Osteocyte (in vitro differentiated cells): ENCODE measurements at regions not wholly inside any gene's neighbourhood (a gene's known extent, or its start where the extent isn't known, plus 50 kb on each side); places are given as distances from the start of the nearest gene placed in this dataset.

Experiments
- DNase-seq: peaks from one replicate; pipeline ENCODE4 v3.0.0; 2021; ENCODE audit warnings: mixed read lengths; ENCODE audit not compliant: unreplicated experiment; ENCODE audit errors: extremely low spot score
- H3K27ac Mint-ChIP-seq: one replicate; pipeline ENCODE4 v1.8.0; 2021; ENCODE audit warnings: mild to moderate bottlenecking, mixed read lengths; ENCODE audit not compliant: unreplicated experiment
- H3K27me3 Mint-ChIP-seq: one replicate; pipeline ENCODE4 v1.8.0; 2021; ENCODE audit warnings: mixed read lengths; ENCODE audit not compliant: unreplicated experiment
- H3K36me3 Mint-ChIP-seq: one replicate; pipeline ENCODE4 v1.8.0; 2021; ENCODE audit warnings: mixed read lengths; ENCODE audit not compliant: unreplicated experiment
- H3K4me1 Mint-ChIP-seq: one replicate; pipeline ENCODE4 v1.8.0; 2021; ENCODE audit warnings: mixed read lengths; ENCODE audit not compliant: unreplicated experiment
- H3K4me3 Mint-ChIP-seq: one replicate; pipeline ENCODE4 v1.8.0; 2021; ENCODE audit warnings: mild to moderate bottlenecking, moderate library complexity, mixed read lengths; ENCODE audit not compliant: unreplicated experiment
- H3K9me3 Mint-ChIP-seq: one replicate; pipeline ENCODE4 v1.8.0; 2021; ENCODE audit warnings: mixed read lengths; ENCODE audit not compliant: unreplicated experiment
- CTCF ChIP-seq: fragments of 200-600 bp; sonication (generic); IDR thresholded peaks from 2 replicates; pipeline ENCODE4 v1.5.0; 2021; ENCODE audit warnings: antibody characterized with exemption, mild to moderate bottlenecking, moderate library complexity

- H3K27ac Mint-ChIP-seq, result no peak overlapping the region
- TF ChIP-seq CTCF, result no peak
- DNase-seq, result no peak
- H3K9me3 Mint-ChIP-seq, result no peaks in the 10 kb centered on the region
- H3K27me3 Mint-ChIP-seq, result peaks cover 3% of the 10 kb centered on the region
- H3K4me1 Mint-ChIP-seq, result no peaks in the 10 kb centered on the region
- no peak overlapping the region for H3K4me3 Mint-ChIP-seq
- no peaks in the 10 kb centered on the region for H3K36me3 Mint-ChIP-seq
These were observed 446.4 kb upstream of the SEMA6A start for GRCh38 chr5:117020999-117021398.

GRCh38 chr5:117013280-117013877 lies 438.8 kb upstream of the SEMA6A start:
- no peak for DNase-seq
- H3K4me1 Mint-ChIP-seq, result no peaks in the 10 kb centered on the region
- TF ChIP-seq CTCF, result no peak
- no peak overlapping the region for H3K4me3 Mint-ChIP-seq
- no peaks in the 10 kb centered on the region for H3K36me3 Mint-ChIP-seq
- peaks cover 4% of the 10 kb centered on the region for H3K9me3 Mint-ChIP-seq
- H3K27ac Mint-ChIP-seq, result no peak overlapping the region
- no peaks in the 10 kb centered on the region for H3K27me3 Mint-ChIP-seq

GRCh38 chr5:117010574-117010973 lies 436.0 kb upstream of the SEMA6A start:
- H3K4me1 Mint-ChIP-seq, result no peaks in the 10 kb centered on the region
- no peak for TF ChIP-seq CTCF
- no peaks in the 10 kb centered on the region for H3K27me3 Mint-ChIP-seq
- H3K4me3 Mint-ChIP-seq, result no peak overlapping the region
- peaks cover 4% of the 10 kb centered on the region for H3K9me3 Mint-ChIP-seq
- no peak overlapping the region for H3K27ac Mint-ChIP-seq
- H3K36me3 Mint-ChIP-seq, result no peaks in the 10 kb centered on the region
- no peak for DNase-seq

- DNase-seq, result no peak
- no peak overlapping the region for H3K4me3 Mint-ChIP-seq
- H3K9me3 Mint-ChIP-seq, result no peaks in the 10 kb centered on the region
- no peaks in the 10 kb centered on the region for H3K36me3 Mint-ChIP-seq
- no peaks in the 10 kb centered on the region for H3K4me1 Mint-ChIP-seq
- H3K27ac Mint-ChIP-seq, result no peak overlapping the region
- TF ChIP-seq CTCF, result no peak
- H3K27me3 Mint-ChIP-seq, result no peaks in the 10 kb centered on the region
These were observed 423.4 kb upstream of the SEMA6A start for GRCh38 chr5:116998024-116998423.

- DNase-seq, result no peak
- H3K9me3 Mint-ChIP-seq, result no peaks in the 10 kb centered on the region
- TF ChIP-seq CTCF, result no peak
- H3K4me1 Mint-ChIP-seq, result no peaks in the 10 kb centered on the region
- no peaks in the 10 kb centered on the region for H3K36me3 Mint-ChIP-seq
- H3K4me3 Mint-ChIP-seq, result no peak overlapping the region
- no peaks in the 10 kb centered on the region for H3K27me3 Mint-ChIP-seq
- no peak overlapping the region for H3K27ac Mint-ChIP-seq
These were observed 418.1 kb upstream of the SEMA6A start for GRCh38 chr5:116992681-116993080.
